ENCODE measurements at regions not wholly inside any gene's neighbourhood (a gene's known extent, or its start where the extent isn't known, plus 50 kb on each side); places are given as distances from the start of the nearest gene placed in this dataset.
"Not testable (repeated sequence)": the region's sequence is repeated elsewhere in the genome, so short reads cannot be mapped to it uniquely, and the experiment has no call there.

GRCh38 chr7:46934198-46934825 lies 647.6 kb downstream of the TNS3 start:
- peak; percentile 13 for DNase-seq (ENCODE audit: low spot score)

DNA sequence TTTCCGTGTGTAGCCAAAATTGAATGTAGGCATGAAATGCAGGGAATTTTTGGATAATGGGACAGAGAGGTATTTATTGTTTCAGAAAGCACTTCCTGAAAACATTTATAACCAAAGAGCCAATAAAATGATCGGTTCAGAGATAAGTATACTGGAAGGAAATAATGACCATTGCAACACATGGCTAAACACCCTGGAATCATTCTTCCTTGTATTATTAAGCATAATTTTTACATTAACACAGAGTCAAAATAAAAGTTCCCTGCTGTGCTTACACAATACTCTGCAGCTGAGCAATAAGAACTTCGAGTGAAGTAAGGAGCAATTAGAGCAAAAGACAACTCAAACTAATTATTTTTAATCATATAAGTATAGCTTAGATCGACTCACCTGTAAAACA lies 648.3 kb downstream of the TNS3 start:
- no peak for DNase-seq (ENCODE audit: low spot score)

DNA sequence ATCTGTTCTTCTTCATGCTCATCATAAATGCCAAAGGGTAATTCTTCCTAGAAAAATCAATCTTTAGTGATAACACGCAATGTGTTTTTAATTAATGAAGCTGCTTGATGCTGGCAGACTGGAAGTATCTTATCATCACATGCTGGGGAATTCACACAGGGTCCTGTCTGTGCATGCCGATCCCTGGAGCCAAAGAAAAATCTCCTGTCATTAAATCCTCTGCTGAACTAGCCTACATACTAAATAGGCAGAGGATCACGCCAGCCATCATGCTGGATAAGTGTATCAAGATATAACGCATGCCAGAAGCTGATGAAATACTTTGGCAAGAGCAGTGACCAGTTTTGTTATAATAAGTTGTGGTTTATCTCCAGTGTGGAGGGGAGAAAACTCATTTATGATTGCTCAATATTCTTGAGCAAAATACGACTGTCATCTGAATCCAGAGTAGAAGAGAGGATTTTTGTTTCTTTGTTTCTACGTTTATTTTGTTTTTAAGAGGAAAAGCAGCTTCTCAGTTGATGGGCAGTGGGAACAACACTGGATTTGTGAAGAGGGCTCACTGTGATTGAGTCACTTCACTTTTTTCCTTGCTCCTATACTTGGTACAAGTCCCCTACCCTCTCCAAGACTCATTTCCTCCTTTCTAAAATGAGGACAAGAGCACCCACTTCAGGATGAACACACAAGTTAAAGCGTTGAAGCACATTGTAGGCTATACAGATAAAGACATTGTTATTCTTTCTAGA lies 649.1 kb downstream of the TNS3 start:
- DNase-seq (ENCODE audit: low spot score) = peak; percentile 65

GRCh38 chr7:46932306-46932675 lies 649.6 kb downstream of the TNS3 start:
- no peak for DNase-seq (ENCODE audit: low spot score)

GRCh38 chr7:46930366-46930765 lies 651.5 kb downstream of the TNS3 start:
- peak; percentile 75 for DNase-seq (ENCODE audit: low spot score)

DNA sequence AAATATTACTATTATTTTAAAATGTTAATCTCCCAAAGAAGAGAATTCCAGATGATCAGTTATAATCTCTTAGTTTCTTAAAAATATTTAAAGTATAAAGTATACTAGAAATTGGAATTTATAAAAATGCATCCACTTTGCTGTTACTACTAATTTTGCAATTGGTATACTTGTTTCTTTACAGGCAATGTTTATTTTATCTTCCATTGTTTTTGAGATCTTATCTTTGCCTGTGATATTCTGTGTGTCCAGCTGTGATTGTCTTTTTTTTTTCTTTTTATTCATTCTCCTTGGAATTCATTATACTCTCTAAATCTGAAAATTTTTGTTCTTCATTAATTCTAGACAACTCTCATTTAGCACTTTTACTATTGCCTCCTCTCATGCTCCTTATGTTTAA lies 652.6 kb downstream of the TNS3 start:
- DNase-seq (ENCODE audit: low spot score) = no peak

DNA sequence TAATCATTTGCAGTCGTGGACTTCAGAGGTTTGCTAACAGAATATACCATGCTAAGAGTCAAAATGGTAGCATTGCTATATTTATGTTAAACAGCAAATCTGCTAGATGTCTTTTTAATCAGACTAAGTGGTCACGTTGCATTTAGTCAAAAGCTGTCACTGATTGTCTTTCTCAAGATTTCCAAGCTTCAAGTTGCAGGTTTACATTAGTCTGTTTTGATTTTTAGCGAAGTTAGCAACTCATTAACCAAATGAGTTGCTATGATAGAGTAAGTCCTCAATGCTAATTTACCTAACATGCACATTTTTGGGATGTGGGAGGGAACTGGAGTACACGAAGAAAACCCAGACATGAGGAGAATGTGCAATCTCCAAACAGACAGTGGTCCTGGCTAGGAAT lies 653.2 kb downstream of the TNS3 start:
- DNase-seq (ENCODE audit: low spot score) = no peak

- DNase-seq (ENCODE audit: low spot score) = no peak
Observed at GRCh38 chr7:46927131-46927810, 654.6 kb downstream of the TNS3 start.

GRCh38 chr7:46916581-46916980 lies 665.3 kb downstream of the TNS3 start:
- no peak for DNase-seq (ENCODE audit: low spot score)

DNA sequence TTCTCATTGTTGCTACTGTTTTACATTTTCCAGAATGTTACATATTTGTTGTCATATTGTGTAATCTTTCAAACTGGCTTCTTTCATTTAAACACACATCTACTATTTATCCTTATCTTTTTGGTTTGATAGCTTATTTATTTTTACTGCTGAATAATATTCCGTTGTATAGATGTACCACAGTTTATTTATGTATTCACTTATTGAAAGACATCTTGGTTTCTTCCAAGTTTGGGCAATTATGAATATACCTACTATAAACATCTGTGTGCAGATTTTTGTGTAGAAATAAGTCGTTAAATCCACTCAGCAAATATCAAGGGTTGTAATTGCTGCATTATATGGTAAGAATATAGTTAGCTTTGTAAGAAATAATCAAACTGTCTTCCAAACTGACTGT lies 669.2 kb downstream of the TNS3 start:
- DNase-seq (ENCODE audit: low spot score) = no peak

- peak; percentile 24 for DNase-seq (ENCODE audit: low spot score)
Observed at GRCh38 chr7:46909601-46910051, 672.3 kb downstream of the TNS3 start.

- DNase-seq (ENCODE audit: low spot score) = peak; percentile 45
Observed at GRCh38 chr7:46908770-46909169, 673.1 kb downstream of the TNS3 start.

DNA sequence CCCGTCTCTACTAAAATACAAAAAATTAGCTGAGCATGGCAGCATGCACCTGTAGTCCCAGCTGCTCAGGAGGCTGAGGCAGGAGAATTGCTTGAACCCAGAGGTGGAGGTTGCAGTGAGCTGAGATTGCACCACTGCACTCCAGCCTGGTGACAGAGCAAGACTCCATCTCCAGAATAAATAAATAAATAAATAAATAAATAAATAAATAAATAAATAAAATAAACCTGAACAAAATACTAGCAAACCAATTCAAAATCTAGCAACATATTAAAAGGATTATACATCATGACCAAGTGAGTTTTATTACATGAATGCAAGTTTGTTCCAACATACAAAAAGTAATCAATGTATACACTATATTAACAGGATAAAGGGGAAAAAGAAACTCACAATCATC lies 677.4 kb downstream of the TNS3 start:
- not testable (repeated sequence) for DNase-seq (ENCODE audit: low spot score)

DNA sequence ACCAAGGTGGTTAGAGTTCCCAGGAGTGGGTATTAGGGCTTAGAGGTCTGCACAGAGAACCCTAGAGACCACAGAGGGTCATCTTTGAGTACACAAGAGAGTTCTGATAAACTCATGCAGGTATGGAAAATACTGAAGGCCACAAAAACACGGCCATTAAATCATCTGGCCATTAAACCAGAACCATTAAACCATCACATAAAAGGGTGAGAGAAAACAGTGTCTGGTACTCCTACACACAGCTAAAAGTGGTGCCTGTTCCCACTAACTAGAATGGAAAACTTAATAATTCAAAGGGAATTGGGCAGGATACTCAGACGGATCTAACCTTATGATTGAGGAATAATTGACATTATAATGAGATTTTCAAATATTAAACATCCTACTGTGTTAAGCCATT lies 679.4 kb downstream of the TNS3 start:
- no peak for DNase-seq (ENCODE audit: low spot score)

DNA sequence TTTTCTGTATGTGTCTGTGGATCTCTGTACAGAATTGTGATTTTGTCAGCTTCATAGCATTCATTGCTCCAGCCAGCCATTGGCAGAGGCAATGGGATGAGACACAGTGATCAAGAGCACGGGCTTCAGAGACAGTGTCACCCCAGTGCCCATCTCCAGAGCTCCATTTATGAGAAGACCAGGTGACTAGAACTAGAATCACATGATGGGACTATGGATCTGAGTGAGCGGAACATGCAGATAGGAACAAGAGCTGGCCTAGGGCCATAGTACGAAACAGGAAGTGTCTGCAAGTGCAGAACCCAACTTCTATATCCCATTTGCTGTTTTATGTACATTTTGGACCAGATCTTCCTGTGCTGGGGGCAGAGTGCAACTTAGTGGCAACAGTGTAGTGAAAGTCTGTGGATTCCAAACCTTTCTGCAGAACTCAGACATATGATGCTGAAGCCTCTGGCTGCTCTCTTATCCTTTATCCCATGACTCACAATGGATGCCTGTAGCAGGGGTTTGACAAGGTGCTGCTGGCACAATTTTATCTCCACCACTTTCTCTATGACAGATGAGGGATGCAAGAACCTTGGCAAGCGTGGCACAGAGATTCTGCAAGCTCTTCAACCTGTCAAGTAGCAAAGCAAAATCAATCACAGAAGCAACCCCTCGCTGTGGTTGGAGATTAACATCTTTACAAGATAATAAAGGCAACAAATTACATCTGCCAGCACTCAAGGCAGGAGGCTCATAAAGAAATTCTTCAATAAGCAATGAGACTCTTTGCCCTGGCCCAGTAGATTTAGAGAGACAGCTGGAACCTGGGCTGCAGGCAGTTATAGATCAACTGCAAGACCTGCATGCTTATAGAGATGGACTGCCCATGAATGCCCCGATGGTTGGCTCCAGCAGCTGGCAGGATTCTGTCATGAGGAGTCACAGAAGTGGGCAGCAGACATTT lies 681.3 kb downstream of the TNS3 start:
- no peak for DNase-seq (ENCODE audit: low spot score)

GRCh38 chr7:46897381-46897780 lies 684.5 kb downstream of the TNS3 start:
- DNase-seq (ENCODE audit: low spot score) = no peak

GRCh38 chr7:46886669-46887374 lies 695.1 kb downstream of the TNS3 start:
- DNase-seq (ENCODE audit: low spot score) = no peak

DNA sequence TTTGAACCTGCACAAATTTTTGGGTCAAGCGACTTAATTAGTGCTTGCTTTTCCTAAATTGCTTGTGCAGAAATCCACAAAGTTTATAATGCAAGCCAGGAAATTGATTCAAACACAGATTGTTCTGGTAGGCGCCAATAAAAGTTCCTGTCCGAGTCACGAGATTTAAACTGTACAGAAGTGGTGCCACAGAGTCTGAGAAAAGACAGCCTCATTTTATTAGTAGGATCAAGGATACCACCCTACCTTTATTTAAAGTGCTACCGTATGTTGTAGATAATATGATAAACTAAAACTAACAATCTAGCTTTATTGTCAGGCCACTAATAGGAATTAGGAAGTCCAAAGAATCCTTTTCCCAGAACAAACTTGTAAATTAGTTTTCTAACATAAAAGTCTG lies 696.7 kb downstream of the TNS3 start:
- no peak for DNase-seq (ENCODE audit: low spot score)

GRCh38 chr7:46881507-46882127 lies 700.3 kb downstream of the TNS3 start:
- DNase-seq (ENCODE audit: low spot score) = no peak

DNA sequence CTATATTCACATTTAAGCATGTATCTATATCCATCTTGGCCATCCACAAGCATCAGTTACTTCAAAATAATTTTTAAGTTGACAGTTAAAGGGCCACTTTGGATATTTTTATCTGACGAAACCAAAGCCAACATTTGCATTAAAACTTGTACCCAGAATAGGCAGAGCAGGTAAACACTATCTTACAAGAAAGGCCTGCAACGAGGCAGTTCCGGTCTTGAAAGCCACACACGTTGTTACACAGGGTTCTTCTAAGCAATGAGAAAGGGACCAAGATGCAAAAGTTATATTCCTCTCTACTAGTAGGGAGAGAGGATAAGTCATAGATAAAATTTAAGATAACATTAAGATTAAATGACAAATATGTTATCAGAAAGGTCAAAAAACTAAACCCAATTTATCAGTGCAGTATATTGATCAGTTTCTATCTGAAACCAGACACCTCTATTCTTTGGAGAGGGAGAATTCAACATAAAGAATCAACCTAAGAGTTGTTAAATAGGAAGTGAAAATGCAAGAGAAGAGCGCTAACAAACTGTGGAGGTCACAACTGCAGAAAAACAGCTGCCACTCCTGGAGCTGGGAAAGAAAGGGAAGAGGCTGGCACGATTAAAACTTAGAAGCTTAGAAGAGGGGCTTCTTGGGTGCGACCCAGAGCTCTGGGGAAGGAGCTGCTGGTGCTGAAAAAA lies 701.3 kb downstream of the TNS3 start:
- no peak for DNase-seq (ENCODE audit: low spot score)

Measured in AG08396 (cell line).